B cell (primary cell): ENCODE measurements at regions not wholly inside any gene's neighbourhood (a gene's known extent, or its start where the extent isn't known, plus 50 kb on each side); places are given as distances from the start of the nearest gene placed in this dataset.

Source experiments
- EZH2 ChIP-seq: IDR thresholded peaks from 2 replicates; pipeline ENCODE4 v1.6.1; 2012; ENCODE audit warnings: borderline replicate concordance, low read depth, mild to moderate bottlenecking, moderate library complexity, low read length; ENCODE audit not compliant: insufficient read depth, poor library complexity, severe bottlenecking
- TF ChIP-seq, protein P1 (sequence below): fragments of 200-600 bp; IDR thresholded peaks from one replicate; pipeline ENCODE4 v1.8.0; 2022; ENCODE audit warnings: antibody characterized with exemption, mild to moderate bottlenecking

GRCh38 chr7:14055813-14056212 lies 66.3 kb upstream of the ETV1 start:
- TF ChIP-seq, protein P1, sequence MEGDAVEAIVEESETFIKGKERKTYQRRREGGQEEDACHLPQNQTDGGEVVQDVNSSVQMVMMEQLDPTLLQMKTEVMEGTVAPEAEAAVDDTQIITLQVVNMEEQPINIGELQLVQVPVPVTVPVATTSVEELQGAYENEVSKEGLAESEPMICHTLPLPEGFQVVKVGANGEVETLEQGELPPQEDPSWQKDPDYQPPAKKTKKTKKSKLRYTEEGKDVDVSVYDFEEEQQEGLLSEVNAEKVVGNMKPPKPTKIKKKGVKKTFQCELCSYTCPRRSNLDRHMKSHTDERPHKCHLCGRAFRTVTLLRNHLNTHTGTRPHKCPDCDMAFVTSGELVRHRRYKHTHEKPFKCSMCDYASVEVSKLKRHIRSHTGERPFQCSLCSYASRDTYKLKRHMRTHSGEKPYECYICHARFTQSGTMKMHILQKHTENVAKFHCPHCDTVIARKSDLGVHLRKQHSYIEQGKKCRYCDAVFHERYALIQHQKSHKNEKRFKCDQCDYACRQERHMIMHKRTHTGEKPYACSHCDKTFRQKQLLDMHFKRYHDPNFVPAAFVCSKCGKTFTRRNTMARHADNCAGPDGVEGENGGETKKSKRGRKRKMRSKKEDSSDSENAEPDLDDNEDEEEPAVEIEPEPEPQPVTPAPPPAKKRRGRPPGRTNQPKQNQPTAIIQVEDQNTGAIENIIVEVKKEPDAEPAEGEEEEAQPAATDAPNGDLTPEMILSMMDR, result no peak
- no peak for TF ChIP-seq EZH2
